ENCODE measurements at regions not wholly inside any gene's neighbourhood (a gene's known extent, or its start where the extent isn't known, plus 50 kb on each side); places are given as distances from the start of the nearest gene placed in this dataset.

DNA sequence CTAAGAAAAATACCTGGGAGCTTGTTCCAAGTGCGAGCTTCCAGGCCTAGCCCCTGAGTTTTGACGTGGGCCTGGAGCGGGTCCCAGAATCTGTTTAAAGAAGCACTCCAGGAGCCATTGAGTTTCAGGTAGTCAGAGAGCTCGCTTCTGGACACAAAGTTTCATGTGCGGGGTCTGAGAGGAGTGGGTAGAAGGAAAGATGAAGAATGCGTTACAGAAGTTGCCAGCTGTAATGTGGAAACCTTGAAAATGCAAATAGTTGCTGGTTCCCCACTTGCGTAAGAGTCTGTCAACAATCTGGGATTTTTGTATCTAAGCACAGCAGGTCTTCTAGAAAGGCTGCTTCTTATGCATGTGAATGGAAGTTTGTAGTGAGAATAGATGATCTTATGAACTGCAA is 77.5 kb upstream of the CLCN4 start:
- DNase-seq (ENCODE audit: low read depth in 2 of 2), result no peak

DNA sequence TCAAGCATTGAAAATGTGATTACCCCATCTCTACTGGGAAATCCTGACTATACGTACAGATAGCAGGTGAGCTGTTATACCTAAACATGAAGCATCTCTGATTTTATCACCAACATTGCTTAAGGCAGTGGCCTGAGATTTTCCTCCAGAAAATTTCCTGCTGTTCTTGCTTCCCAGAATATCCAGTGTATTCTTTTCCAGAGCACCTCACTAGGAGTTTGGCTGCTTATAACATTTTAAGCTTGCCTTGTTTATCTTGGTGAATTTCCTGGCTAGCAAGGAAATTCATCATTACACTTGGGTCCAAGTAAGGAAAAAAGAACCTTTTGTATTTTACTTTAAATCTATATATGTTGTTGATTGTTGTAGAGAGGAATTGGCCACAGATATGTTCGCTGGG is 73.0 kb upstream of the CLCN4 start:
- no peak for DNase-seq (ENCODE audit: low read depth in 2 of 2)

DNA sequence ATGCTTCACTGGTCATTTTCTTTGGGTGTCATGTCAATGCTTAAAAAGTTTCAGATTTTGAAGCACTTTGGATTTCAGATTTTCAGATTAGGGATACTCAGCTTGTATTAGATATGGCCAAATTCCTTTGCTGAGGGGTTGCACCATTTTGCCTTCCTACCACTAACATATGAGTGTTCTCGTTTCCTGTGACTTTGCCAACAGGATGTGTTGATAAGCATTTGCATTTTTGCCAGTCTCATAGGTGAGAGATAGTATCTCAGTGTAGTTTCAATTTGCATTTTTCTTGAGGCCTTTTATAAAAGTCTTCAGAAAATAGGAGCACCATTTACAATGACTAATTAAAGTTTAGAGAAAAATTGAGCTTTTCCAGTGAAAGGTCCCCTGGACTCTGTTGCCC is 71.6 kb upstream of the CLCN4 start:
- no peak for DNase-seq (ENCODE audit: low read depth in 2 of 2)

DNA sequence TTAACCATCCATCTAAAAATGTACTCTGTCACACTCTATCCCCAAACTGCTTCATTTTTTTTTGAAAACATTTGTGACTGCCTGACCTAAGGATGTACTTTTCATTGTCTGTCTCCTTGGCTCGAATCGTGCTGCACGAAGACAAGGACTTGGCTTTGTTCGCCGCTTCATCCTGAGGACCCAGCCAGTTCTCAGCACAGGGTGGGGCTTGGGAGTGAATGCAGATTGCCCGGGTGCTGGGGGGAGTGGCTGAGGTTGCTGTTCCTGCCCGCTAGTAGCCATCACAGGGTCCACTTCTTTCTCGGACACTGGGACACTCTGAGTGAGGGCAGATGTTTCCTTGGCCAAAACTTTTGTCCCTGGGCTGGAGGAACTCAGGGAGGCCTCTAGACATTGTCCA is 70.1 kb upstream of the CLCN4 start:
- no peak for DNase-seq (ENCODE audit: low read depth in 2 of 2)

DNA sequence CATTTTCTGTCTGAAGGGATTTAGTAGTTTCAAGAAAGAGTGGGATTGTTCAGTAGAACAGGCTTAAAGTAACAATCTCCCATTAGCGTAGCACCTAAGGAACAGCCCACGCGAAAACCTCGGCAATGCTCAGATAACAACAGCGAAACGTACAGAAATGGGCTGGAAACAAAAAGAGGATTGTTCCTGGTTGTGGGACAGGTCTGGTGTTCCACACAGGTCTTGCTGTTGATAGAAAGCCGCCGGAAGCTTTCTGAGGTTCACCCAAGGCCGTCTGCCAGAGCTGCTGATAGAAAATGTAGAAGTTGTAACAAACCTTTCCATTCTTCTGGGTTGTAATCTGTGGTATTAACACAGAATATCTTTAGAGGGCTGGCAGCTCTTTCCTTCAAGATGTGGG is 69.4 kb upstream of the CLCN4 start:
- DNase-seq (ENCODE audit: low read depth in 2 of 2), result no peak

DNA sequence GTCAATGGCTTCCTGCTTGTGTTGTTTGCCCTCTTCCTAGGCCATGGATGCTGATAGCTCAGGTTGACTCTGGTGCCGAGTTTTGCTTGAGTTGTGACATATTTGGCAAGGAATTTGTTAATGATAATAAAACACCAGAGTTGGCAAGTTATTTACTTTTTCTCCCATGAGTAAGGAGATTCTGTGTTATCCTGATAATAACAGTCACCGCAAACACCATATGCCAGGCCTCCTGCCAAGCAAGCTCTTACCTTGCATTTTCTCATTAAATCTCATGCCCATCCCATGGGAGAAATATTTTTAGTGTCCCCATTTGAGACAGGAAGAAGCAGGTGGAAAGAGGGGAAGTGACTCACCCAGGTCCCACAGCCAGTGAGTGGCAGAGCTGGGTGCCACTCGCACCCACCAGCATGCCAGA is 67.4 kb upstream of the CLCN4 start:
- DNase-seq (ENCODE audit: low read depth in 2 of 2), result no peak

DNA sequence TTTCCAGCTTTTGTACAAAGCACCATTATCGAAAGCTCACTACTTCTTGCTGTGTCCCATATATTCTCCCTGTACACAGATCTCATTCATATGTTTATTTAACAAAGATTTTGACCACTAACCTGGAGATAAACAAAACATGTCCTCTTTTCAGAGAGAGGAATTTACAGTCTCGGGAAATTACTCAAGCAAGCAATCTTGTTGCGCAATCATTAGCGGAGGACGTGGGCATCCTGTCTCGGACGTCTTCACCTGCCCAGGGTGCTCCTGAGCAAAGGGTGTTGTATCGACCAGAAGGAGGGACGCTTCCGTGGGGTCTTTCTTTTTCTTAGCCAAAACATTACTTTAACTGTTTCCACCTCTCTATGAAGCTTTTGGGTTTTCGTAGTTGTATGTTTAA is 66.5 kb upstream of the CLCN4 start:
- no peak for DNase-seq (ENCODE audit: low read depth in 2 of 2)

DNA sequence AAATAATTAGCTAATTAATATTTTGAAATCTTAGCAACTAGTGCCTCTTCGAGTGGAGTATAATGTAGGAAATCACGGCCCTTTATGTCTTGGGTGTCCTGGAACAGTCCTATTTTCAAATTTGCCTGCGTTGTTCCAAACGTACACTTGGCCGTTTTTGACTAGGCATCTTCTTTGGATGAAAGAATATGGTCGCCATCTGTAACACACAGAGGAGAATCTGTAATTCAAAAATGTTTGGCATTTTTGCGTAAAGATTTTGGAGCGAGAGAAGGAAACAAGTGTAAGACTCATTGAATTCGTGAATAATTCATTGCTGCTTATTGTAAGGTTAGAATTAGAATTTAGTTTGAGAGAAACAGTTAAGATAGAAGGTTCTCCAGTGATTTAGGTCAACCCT is 61.5 kb upstream of the CLCN4 start:
- no peak for DNase-seq (ENCODE audit: low read depth in 2 of 2)

DNA sequence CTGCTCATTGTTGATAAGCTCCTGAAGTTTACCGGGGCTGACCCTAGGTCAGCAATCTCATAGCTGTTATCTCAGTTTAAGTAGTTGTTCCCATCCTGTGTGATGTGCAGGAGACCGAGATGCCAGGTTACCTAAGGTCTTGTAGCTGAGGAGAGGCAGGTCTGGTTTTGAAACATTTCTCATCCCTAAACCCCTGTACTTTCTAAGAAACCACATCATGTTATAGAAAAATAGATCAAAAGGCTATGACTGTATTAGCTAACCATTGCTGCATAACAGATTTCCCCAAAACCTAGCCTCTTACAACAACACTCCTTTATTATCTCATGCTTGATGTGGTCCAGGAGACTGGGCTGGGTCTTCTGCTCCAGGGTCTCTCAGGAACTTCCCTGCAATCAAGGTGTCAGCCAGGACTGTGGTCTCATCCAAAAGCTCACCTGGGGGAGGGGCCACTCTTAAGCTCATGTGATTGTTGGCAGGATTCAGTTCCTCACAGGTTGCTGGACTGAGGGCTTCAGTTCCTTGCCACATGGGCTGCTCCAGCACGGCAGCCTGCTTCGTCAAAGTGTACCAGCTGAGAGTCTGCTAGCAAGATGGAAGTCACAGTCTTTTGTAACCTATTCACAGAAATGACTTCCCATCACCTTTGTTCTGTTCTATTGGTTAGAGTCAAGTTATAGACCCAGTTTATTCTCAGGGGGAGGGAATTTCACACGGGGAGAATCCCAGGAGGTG is 60.9 kb upstream of the CLCN4 start:
- DNase-seq (ENCODE audit: low read depth in 2 of 2), result no peak

DNA sequence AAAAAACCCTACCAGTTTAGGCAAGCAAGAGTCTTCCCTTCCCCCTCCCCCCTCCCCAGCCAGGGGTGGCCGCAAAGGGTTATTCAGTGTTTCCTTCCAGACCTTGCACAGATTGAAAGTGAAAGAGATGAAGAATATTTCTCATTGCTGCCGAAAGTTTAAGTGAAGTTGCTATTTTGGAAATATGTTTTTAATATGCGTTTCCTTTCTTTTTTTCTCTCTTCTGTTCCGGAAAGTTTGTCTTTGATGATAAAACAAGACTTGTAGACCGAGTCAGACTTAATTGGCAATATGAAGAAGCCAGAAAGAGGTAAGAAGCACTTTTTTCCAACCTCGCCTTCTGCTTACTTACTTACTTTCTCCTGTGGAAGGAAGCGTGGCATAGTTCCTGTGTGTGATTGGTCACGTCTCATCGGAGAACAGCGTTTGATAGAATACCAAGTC is 58.5 kb upstream of the CLCN4 start:
- DNase-seq (ENCODE audit: low read depth in 2 of 2), result peak; percentile 22 to 28

DNA sequence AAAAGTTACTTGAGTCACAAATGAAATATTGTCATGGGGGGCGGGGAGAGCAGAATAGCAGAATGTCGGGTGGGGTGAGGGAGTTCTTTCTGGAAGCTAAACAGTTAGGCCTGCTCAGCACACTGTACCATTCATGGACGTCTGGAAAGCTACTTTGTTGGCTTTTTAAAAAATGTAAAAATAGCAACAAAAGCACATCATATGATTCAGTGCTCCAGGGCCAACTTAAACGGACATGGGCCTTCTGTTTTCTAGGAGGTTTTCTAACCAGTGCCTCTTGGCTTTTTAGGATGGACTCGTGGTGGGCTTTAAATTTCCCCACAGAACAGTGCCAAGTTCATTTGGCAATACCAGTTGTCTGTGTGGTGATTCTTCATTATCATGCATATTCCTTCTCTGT is 57.4 kb upstream of the CLCN4 start:
- DNase-seq (ENCODE audit: low read depth in 2 of 2), result no peak

DNA sequence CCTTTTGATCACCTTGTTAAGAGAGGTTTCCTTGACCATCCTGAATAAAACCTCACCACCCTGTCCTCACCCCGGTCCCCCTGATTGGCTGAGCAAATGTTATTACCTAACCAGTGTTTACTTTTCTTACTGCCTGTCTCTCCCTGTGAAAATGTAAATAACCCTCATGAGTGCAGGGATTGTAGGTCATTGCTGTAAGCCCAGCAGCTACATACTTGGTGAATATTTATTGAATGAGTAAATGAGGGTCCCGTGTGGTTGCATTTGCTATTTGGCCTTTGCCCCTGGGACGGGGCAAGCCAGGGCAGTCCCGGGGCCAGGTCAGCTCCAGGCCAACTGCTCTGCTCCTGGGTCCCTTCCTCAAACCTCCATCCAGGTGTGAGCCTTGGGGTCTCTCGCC is 55.5 kb upstream of the CLCN4 start:
- DNase-seq (ENCODE audit: low read depth in 2 of 2), result no peak

DNA sequence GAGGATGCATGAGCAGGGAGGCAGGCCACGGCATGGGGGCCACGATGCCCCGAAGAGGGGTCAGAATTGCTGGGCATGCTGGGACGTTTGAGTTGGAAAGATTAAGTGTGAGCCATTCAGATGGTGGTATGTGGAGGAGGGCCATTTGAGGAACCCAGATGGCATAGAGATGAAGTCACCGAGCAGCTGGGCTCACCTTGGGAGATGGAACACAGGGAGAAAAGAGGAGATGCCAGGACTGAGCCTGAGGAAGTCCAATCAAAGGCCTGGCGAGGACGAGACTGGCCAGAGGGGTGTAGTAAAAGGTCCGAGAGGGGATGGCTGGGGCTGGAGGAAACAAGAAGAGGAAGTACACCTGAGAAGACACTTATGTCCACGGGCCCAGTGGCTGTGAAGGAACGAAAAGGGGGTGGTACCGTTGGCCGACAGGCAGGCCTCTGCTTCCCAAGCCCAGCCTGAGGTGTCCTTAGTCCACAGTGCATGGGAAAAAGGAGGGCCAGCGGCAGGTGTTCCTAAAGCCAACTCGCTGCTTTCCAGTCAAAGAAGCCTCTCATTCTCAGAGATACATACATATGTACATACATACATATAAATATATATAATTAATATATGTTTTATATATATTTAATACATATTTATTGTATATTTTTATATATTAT is 54.6 kb upstream of the CLCN4 start:
- DNase-seq (ENCODE audit: low read depth in 2 of 2), result no peak

DNA sequence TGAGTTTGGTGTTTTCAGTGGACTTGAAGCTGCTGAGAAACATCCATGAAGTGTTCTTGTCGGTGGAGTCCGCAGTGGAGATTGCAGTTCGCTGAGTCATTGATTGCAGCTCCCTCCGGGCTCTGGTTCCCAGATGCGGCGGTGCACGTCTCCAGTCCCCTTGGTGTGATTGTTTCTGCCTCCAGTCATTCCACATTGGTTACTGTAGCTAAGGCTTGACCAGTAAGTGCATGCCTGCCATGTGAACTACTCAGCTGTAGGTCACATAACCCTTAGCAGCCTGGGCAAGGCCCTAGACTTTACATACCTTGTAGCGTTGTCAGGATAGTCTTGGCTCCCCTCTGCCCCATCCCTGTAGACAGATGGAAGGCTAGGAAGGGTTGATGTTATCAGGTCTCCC is 53.8 kb upstream of the CLCN4 start:
- no peak for DNase-seq (ENCODE audit: low read depth in 2 of 2)

DNA sequence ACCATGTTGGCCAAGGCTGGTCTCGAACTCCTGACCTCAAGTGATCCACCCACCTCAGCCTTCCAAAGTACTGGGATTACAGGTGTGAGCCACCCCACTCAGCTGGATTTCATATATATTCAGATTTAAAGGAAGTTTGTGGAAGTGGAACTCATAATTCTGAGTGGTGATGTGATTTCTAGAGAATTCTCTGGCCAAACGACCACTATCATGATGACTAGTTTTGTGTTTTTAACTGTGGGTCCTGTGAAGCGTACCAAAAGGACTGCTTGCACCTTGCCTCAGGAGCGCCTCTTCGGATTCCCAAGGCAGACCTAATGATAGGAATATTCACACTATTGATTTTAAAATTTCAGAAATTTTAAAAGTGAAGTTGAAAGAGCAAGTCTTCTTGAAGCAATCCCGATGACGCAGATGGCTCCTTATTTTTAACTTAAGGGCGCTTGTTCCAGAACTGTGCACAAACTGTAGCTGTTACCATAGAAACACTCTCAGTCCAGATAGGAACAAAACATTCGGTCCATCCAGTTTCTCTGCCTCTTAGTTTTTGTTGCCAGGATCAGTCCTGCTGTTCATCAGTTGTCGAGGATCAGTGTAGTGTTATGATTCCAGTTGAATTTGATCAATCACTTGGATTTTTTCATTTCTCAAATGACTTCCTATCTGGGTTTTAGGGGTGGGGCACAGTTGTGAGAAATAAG is 51.7 kb upstream of the CLCN4 start:
- no peak for DNase-seq (ENCODE audit: low read depth in 2 of 2)

DNA sequence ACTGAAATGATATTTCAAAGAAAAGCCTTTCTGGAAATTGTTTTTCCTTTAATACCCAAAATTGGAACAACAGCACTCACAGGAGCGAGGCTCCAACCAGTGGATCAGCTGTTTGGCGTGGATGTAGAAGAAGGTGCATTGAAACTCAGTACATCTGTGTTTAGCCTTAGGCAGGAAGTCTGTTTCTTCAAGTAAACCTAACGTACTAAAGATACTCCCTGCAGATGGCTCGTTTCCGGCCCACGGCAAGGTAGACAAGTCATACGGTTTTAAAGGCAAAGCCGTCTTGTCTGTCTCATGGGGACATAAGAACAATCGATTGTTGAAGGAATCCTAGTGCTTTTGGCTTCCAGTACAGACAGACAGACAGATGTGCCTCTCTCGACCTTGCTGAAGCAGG is 50.0 kb upstream of the CLCN4 start:
- peak in 1 of 2 donors; percentile 13 for DNase-seq (ENCODE audit: low read depth in 2 of 2)

Data from stimulated activated CD8-positive, alpha-beta memory T cell treated with anti-CD3 and anti-CD28 coated beads, Interleukin-2, amount 100 ng/mL, for 1 hour (primary cell).